ENCODE measurements at regions not wholly inside any gene's neighbourhood (a gene's known extent, or its start where the extent isn't known, plus 50 kb on each side); places are given as distances from the start of the nearest gene placed in this dataset.
"Not testable (repeated sequence)": the region's sequence is repeated elsewhere in the genome, so short reads cannot be mapped to it uniquely, and the experiment has no call there.

GRCh38 chrX:45689971-45690370, 489.3 kb upstream of the DIPK2B start:
- no peak for DNase-seq (ENCODE audit: low read depth)

- no peak for DNase-seq (ENCODE audit: low read depth)
Observed at GRCh38 chrX:45683914-45684313, 483.2 kb upstream of the DIPK2B start.

DNA sequence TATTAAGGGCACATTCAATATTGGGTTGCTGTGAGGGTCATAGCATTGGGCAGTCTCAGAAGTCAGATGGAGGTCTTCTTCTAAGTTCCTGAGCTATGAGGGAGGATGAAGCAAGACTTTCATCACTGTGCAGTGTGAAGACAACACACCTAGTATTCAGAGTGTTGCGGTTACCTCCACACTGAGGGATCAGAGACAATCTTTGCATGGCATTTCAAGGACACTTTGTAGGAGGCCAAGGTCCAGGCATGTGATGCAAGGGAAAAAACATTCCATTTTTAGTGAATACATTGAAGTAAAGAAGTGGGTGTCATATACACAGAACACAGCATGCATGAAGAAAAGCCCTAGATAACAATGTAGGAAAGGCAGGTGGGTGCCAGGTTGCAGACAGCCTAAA, 481.2 kb upstream of the DIPK2B start:
- no peak for DNase-seq (ENCODE audit: low read depth)

- peak; percentile 1 for DNase-seq (ENCODE audit: low read depth)
Observed at GRCh38 chrX:45669715-45670340, 469.2 kb upstream of the DIPK2B start.

- DNase-seq (ENCODE audit: low read depth): peak; percentile 69
Observed at GRCh38 chrX:45668686-45669443, 468.2 kb upstream of the DIPK2B start.

DNA sequence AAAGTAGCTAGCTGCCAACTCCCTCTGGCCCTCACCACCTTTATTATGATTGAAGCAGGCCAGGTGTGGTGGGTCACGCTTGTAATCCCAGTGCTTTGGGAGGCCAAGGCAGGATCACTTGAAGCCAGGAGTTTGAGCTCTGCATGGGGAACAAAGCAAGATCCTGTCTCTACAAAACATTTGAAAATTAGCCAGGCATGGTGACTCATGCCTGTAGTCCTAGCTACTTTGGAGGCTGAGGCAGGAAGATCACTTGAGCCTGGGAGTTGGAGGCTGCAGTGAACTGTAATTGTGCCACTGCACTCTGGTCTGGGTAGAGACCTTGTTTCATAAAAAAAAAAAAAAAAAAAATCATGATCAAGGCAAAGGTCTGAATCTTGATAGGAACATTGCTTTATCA, 467.0 kb upstream of the DIPK2B start:
- peak; percentile 18 for DNase-seq (ENCODE audit: low read depth)

DNA sequence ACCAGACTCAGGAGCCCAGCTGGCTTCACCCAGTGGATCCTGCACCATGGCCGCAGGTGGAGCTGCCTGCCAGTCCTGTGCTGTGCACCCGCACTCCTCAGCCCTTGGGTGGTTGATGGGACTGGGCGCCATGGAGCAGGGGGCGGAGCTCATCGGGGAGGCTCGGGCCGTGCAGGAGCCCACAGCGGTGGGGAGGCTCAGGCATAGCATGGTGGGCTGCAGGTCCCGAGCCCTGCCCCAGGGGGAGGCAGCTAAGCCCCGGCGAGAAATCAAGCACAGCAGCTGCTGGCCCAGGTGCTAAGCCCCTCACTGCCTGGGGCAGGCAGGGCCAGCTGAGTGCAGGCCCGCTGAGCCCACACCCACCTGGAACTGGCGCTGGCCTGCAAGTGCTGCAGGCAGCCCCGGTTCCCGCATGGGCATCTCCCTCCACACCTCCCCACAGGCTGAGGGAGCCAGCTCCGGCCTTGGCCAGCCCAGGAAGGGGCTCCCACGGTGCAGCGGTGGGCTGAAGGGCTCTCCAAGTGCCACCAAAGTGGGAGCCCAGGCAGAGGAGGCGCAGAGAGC, 464.1 kb upstream of the DIPK2B start:
- DNase-seq (ENCODE audit: low read depth): no peak

DNA sequence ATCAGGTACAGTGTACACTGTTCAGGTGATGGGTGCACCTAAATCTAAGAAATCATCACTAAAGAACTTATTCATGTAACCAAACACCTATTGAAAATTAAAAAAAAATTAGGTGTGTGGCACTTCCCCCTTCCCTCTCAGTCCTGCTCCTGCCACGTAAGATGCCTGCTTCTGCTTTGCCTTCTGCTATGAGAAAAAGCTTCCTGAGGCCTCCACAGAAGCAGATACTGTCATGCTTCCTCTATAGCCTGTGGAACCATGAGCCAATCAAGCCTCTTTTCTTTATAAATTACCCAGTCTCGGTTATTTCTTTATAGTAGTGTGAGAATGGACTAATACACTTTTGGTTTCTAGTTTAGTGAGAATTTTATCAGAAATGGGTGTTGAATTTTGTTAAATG, 459.8 kb upstream of the DIPK2B start:
- no peak for DNase-seq (ENCODE audit: low read depth)

DNA sequence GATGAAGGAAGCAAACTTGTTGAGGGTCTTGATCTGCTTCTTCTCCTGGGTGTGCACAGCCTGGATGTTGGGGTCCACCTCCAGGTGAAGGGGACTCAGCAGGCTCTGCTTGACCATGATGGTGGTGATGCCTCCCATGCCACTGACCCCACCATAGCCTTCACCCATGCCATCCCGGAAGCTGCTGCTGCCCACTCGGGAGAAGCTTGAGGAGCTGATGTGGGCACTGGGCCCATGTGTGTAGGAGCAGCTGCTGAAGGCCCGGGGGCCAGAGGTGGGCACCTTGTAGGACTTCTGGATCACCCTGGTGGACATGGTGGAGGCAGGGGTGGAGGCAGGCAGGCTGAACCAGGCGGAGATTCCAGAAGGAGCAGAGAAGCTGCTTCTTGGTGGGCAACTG, 432.7 kb upstream of the DIPK2B start:
- DNase-seq (ENCODE audit: low read depth): no peak

DNA sequence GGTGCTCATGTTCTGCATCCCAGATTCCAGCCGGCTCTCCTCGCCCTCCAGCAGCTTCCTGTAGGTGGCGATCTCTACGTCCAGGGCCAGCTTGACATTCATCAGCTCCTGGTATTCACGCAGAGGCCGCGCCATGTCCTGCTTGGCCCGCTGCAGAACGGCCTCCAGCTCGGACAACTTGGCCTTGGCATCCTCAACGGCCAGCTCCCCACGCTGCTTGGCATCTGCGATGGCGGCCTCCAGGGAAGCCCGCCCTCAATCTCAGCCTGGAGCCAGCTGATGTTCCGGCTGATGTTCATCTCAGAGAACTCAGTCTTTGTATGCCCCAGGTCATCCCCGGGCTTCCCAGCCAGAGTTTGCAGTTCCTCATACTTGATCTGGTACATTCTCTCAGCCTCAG, 431.8 kb upstream of the DIPK2B start:
- no peak for DNase-seq (ENCODE audit: low read depth)

GRCh38 chrX:45630078-45630477, 429.4 kb upstream of the DIPK2B start:
- no peak for DNase-seq (ENCODE audit: low read depth)

DNA sequence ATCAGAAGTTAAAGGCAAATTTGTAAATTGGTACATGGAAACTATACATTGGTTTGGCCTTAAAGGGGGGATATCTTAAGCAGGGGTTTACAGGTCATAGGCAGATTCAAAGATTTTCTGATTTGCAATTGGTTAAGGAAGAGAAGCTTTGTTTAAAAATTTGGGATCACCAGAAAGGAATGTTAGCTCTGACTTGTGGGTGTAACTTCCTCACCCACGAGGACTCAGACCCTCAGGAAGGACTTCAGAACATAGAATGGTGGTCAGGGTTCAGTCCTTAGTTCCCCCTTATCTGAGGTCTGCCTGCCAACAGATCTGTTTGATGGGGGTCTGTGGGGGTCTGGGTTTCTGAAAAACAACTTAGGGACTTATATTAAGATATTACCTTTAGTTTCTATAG, 427.4 kb upstream of the DIPK2B start:
- DNase-seq (ENCODE audit: low read depth): no peak

- peak; percentile 98 for DNase-seq (ENCODE audit: low read depth)
Observed at GRCh38 chrX:45623266-45623665, 422.6 kb upstream of the DIPK2B start.

DNA sequence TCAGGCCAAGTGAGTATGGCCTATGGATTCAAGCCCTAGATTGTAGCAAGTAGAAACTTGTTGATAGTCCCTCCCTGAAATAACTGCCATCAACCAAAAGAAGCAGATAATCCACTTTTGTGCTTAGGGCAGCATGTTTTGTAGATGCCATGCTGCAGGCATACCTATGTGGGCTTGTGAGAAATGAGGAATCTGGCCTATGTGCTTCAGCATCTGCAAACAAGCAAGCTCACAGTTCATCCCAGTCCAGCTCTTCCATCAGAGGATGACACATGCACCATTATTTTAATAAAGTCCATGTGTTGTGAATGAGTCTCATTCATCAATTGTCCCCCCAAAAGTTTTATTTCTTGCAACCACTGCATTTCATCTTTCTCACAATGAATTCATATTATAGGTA, 421.9 kb upstream of the DIPK2B start:
- peak; percentile 51 for DNase-seq (ENCODE audit: low read depth)

DNA sequence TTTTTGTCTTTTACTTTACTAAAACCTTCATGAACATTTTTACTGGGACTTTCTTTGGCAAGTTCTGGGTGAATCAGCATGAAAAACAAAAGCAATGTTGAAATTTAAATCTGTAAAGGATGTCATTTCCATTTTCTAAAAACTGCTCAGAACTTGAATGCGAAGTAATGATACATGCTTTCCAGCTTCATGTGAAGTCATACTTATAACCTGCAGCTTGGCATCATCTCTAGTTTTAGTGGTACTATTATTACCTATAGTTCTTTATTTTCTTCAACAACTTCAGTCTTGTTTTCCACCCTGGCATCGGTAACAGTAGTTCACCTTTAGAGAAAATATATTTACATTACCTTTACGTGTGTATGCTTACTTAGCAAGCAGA, 421.4 kb upstream of the DIPK2B start:
- DNase-seq (ENCODE audit: low read depth): no peak

DNA sequence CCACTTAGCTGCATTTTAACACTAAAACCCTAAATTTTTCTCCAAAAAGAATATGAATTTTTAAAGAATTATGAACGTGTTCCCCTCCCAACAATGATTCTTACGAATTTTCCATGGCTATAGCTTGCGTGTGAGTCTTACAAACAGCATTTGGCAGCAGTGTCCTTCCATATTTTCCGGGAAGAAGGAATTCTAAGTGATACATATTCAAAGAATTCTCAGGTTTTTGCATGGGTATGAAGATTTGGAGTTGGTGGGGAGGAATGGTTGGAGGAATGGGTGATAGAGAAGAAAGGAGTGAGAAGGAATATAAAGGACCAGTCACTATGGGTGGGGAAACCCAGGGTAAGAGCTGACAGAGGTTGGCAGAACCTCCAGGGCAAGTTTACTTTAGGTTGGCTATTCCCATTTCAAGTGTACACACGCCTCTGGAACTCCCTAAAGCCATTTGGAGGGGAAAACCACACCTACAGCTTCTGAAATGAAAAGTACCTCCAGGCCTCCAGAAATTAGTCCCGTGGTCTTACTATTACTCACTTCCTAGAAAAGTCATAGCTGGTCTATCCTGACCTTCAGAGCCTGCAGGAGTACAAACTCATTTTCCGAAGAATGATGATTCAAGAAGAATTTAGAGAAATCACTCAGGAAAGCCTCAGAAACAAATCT, 420.8 kb upstream of the DIPK2B start:
- peak; percentile 85 for DNase-seq (ENCODE audit: low read depth)

DNA sequence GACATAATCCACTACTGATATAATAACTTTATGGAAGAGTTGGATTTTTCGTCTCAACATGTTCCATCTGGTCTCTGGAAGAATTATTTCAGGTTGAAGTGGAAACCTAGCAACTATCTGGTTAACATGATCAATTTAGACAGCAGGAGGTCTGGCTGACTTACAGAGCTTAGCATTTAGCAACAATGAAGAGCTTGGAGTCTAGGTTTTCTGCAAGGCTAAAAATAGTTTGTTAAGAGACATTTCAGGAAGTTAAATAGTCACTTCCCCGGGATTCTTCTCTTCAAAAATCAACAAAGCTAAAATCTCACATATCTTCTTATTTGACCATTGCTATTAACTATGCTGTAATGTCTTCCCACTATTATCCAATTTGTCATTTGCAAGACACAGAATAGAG, 418.6 kb upstream of the DIPK2B start:
- no peak for DNase-seq (ENCODE audit: low read depth)

DNA sequence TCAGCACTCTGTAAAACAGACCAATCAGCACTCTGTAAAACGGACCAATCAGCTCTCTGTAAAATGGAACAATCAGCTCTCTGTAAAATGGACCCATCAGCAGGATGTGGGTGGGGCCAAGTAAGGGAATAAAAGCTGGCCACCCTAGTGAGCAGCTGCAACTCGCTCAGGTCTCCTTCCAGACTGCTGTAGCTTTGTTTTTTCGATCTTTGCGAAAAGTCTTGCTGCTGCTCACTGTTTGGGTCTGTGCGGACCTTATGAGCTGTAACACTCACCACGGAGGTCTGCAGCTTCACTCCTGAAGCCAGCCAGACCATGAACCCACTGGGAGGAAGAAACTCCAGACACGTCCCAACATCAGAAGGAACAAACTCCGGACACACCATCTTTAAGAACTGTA, 414.9 kb upstream of the DIPK2B start:
- DNase-seq (ENCODE audit: low read depth): not testable (repeated sequence)

GRCh38 chrX:45614853-45615252, 414.2 kb upstream of the DIPK2B start:
- DNase-seq (ENCODE audit: low read depth): no peak

DNA sequence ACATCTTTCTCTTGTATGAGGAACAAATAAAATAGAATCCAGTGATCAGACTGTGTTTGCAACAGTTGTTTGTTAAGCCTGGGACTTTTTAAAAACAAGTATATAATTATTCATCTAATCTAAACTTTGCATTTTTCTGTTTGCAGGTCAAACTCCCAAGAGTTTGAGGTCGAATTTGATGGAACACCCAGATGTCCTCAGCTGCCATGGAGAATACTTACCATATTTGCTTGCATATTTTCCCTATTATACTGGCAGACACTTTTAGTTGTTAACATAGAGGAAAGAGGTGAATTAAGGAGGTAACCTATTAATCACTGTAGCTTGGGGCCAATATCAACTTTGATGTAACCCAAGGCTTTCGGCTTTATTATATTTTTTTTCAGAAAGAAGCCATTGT, 401.5 kb upstream of the DIPK2B start:
- DNase-seq (ENCODE audit: low read depth): no peak

GRCh38 chrX:45601052-45601451, 400.4 kb upstream of the DIPK2B start:
- DNase-seq (ENCODE audit: low read depth): no peak

DNA sequence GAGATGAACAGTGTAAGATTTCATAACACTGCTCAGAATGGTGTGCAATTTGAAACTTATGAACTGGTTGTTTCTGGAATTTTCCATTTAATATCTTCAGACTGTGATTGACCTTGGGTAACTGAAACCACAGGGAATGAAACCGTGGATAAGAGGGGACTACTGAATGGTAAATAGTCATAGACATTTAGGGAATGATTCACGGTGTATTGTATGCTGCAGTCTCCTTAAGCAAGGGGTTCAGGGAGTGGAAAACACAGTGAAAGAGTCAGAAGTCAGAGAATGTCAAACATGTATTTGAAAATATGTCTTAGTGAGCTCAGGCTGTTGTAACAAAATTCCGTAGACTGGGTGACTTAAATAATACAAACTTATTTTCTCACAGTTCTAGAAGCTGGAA, 398.2 kb upstream of the DIPK2B start:
- peak; percentile 33 for DNase-seq (ENCODE audit: low read depth)

All from renal cortical epithelial cell (primary cell).